ENCODE measurements at regions not wholly inside any gene's neighbourhood (a gene's known extent, or its start where the extent isn't known, plus 50 kb on each side); places are given as distances from the start of the nearest gene placed in this dataset.
A peak's percentile ranks its signal among the peaks of the same experiment; 100 is the strongest.

DNA sequence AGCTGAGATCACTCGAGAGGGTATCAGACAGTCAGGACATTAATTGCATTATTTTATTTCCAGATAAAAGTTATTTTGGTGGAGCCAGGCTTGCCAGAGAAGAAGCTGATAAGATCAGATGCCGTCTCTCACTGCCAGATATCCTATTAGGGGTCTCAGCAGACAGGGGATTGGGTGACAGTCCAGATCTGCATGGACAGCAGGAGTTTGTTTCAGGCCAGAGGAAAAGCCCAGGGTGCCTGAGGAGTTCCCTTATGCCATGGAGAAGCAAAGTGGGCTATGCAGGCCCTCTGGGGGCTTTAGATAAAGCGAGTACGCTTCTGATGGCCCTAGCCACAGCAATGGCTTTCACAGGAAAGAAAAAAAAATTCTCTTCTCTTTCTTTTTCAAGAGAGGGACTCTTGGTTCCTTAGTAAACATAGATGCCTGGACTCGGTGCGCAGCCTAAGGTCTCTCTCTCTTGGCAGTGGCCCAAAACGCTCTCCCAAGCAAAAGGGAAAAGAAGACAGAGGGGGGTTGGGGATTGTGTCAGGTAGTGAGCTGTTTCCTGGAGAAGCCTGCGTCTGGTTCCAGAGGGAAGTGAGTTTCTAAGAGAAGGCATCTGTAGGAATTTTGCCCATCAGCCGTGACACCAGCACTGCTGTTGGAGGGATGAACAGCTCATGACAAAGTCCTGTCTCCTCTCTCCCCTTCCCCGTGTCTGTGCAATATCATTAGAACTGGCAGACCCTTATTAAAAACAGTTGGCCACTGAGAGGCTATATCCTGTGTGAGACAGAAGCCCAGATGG is 166.3 kb upstream of the FOXF1 start:
- no peak for ATAC-seq (ENCODE audit: insufficient number of reproducible peaks, low FRiP score, low read depth)
- peak overlapping the region; percentile 57 for H3K4me3 ChIP-seq
- H3K27me3 ChIP-seq (replicated peaks; ENCODE audit: insufficient read depth) = no peaks in the 10 kb centered on the region
- H3K9me3 ChIP-seq = no peaks in the 10 kb centered on the region
- TF ChIP-seq, protein P1, sequence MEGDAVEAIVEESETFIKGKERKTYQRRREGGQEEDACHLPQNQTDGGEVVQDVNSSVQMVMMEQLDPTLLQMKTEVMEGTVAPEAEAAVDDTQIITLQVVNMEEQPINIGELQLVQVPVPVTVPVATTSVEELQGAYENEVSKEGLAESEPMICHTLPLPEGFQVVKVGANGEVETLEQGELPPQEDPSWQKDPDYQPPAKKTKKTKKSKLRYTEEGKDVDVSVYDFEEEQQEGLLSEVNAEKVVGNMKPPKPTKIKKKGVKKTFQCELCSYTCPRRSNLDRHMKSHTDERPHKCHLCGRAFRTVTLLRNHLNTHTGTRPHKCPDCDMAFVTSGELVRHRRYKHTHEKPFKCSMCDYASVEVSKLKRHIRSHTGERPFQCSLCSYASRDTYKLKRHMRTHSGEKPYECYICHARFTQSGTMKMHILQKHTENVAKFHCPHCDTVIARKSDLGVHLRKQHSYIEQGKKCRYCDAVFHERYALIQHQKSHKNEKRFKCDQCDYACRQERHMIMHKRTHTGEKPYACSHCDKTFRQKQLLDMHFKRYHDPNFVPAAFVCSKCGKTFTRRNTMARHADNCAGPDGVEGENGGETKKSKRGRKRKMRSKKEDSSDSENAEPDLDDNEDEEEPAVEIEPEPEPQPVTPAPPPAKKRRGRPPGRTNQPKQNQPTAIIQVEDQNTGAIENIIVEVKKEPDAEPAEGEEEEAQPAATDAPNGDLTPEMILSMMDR (IDR thresholded peaks at IDR 0.05) = no peak
- no peak for DNase-seq (ENCODE audit: low spot score)
- H3K4me1 ChIP-seq (ENCODE audit: control insufficient read depth in 1 of 2, low read depth in 2 of 2) = peaks cover 8 to 20% of the 10 kb centered on the region in 2 donors
- H3K36me3 ChIP-seq = no peaks in the 10 kb centered on the region
- H3K27ac ChIP-seq = peak overlapping the region; percentile 62 to 74

DNA sequence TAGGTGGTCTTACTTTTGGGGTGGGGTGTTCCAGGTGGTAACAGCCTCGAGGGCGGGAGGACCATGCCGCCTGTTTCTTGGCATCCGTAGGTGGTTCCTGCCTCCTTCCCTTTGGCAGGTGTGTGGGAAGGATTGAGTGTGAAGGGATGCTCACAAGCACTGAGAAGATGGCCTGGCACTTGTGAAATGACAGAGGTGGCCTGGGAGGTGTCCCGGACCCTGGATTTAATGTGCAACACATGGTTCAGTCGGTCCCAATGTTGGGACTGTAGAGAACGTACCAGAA is 165.8 kb upstream of the FOXF1 start:
- Histone ChIP-seq H3K27me3 (replicated peaks; ENCODE audit: insufficient read depth) (no peaks in the 10 kb centered on the region), H3K4me3 (no peak overlapping the region), H3K36me3 (no peaks in the 10 kb centered on the region), H3K27ac (no peak overlapping the region), H3K9me3 (no peaks in the 10 kb centered on the region), H3K4me1 (ENCODE audit: control insufficient read depth in 1 of 2, low read depth in 2 of 2) (peaks cover 8 to 20% of the 10 kb centered on the region in 2 donors)
- no peak for ATAC-seq (ENCODE audit: insufficient number of reproducible peaks, low FRiP score, low read depth)
- TF ChIP-seq, protein P1 (IDR thresholded peaks at IDR 0.05) = no peak
- DNase-seq (ENCODE audit: low spot score) = no peak

DNA sequence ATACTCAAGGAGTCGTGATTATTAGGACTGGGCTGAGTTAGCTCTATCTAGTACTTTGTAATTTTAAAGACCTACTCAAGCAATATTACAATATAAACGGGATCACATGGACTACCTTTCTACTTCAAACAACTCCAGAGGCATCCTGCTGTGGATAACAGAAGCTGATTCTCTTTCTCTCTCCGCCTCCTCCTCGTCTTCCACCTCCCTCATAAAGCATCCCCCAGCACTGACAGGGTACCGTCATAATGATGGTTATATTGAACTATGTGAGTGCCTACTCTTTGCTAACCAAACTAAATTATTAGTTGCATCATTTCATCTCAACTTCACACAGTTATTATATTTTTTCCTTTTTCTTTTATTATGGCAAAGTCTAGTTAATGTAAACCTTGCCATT is 165.4 kb upstream of the FOXF1 start:
- Histone ChIP-seq H3K4me3 (no peak overlapping the region), H3K36me3 (no peaks in the 10 kb centered on the region), H3K27ac (no peak overlapping the region), H3K27me3 (replicated peaks; ENCODE audit: insufficient read depth) (no peaks in the 10 kb centered on the region), H3K4me1 (ENCODE audit: control insufficient read depth in 1 of 2, low read depth in 2 of 2) (peaks cover 8 to 20% of the 10 kb centered on the region in 2 donors), H3K9me3 (no peaks in the 10 kb centered on the region)
- ATAC-seq (ENCODE audit: insufficient number of reproducible peaks, low FRiP score, low read depth) (no peak), DNase-seq (ENCODE audit: low spot score) (no peak)
- TF ChIP-seq, protein P1 (IDR thresholded peaks at IDR 0.05) = no peak

DNA sequence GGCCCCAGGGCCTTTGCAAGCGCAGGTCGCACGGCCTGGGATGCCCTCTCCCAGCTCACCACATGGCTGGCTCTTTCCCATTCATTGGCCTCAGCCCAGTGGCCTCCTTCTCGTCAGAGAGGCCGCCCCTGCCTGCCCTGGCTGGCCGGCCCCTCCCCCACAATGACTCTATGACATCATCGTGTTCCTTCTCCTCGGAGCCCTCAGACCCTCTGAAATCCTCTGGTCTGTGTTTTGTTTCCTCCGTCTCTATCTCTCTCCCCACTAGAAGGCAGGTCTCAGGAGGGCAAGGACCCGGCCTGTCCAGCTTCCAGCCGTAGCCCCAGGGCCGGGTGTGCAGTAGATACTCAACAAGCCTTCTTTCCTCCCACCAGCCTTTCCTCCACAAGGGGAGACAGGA is 164.8 kb upstream of the FOXF1 start:
- ATAC-seq (ENCODE audit: insufficient number of reproducible peaks, low FRiP score, low read depth) (no peak), DNase-seq (ENCODE audit: low spot score) (no peak)
- H3K27ac ChIP-seq = no peak overlapping the region
- no peak overlapping the region for H3K4me3 ChIP-seq
- H3K4me1 ChIP-seq (ENCODE audit: control insufficient read depth in 1 of 2, low read depth in 2 of 2) = peaks cover 8 to 20% of the 10 kb centered on the region in 2 donors
- H3K27me3 ChIP-seq (replicated peaks; ENCODE audit: insufficient read depth) = no peaks in the 10 kb centered on the region
- H3K9me3 ChIP-seq = no peaks in the 10 kb centered on the region
- no peaks in the 10 kb centered on the region for H3K36me3 ChIP-seq
- TF ChIP-seq, protein P1 (IDR thresholded peaks at IDR 0.05) = no peak

DNA sequence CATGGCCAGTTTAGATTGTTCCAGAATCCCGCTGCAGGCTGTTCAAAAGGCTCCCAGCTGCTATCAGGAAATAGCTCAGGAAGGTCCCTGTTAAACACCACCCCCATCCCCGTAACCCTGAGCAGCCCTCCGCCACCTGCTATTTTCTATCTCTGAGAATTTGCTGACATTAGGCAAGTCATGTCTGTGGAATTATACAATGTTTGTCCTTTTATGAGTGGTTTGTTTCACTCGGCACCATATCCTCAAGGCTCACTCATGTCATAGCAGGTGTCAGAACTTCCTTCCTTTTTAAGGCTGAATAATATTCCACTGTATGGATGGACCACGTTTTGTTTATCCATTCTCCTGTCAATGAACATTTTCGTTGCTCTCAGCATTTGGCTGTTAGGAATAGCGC is 164.3 kb upstream of the FOXF1 start:
- Histone ChIP-seq H3K9me3 (no peaks in the 10 kb centered on the region), H3K4me1 (ENCODE audit: control insufficient read depth in 1 of 2, low read depth in 2 of 2) (peaks cover 8 to 25% of the 10 kb centered on the region in 2 donors), H3K27me3 (replicated peaks; ENCODE audit: insufficient read depth) (no peaks in the 10 kb centered on the region), H3K4me3 (no peak overlapping the region), H3K27ac (no peak overlapping the region), H3K36me3 (no peaks in the 10 kb centered on the region)
- TF ChIP-seq, protein P1 (IDR thresholded peaks at IDR 0.05) = no peak
- ATAC-seq (ENCODE audit: insufficient number of reproducible peaks, low FRiP score, low read depth) (no peak), DNase-seq (ENCODE audit: low spot score) (no peak)
